GM12872 (cell line): ENCODE measurements at regions not wholly inside any gene's neighbourhood (a gene's known extent, or its start where the extent isn't known, plus 50 kb on each side); places are given as distances from the start of the nearest gene placed in this dataset.

Source experiments
- CTCF ChIP-seq: IDR thresholded peaks from 3 replicates; pipeline ENCODE4 v1.5.1; 2011; ENCODE audit warnings: low read depth, mild to moderate bottlenecking, low read length, moderate library complexity; ENCODE audit not compliant: insufficient read depth

- TF ChIP-seq CTCF: no peak
Measured at GRCh38 chr9:23979491-23979890, 153.5 kb upstream of the ELAVL2 start.

GRCh38 chr9:23962101-23962500 lies 136.1 kb upstream of the ELAVL2 start:
- no peak for TF ChIP-seq CTCF

GRCh38 chr9:23945897-23946296 lies 119.9 kb upstream of the ELAVL2 start:
- no peak for TF ChIP-seq CTCF

- TF ChIP-seq CTCF: no peak
Measured at GRCh38 chr9:23941051-23941450, 115.0 kb upstream of the ELAVL2 start.

- TF ChIP-seq CTCF: no peak
Measured at GRCh38 chr9:23938908-23939307, 112.9 kb upstream of the ELAVL2 start.

GRCh38 chr9:23934291-23934906 lies 108.4 kb upstream of the ELAVL2 start:
- no peak for TF ChIP-seq CTCF

GRCh38 chr9:23933348-23933747 lies 107.3 kb upstream of the ELAVL2 start:
- no peak for TF ChIP-seq CTCF

- TF ChIP-seq CTCF: no peak
Measured at GRCh38 chr9:23926368-23926767, 100.3 kb upstream of the ELAVL2 start.
